K562 (cell line): ENCODE measurements at regions not wholly inside any gene's neighbourhood (a gene's known extent, or its start where the extent isn't known, plus 50 kb on each side); places are given as distances from the start of the nearest gene placed in this dataset.

Source experiments
- ATAC-seq: fragments of 200-7000 bp; cut with Tn5 transposase; 3 replicates; pipeline ENCODE4 v1.9.1; 2020; ENCODE audit warnings: moderate library complexity
- BruUV-seq: library from RNA; stranded (reverse); fragments of 400-500 nt; replicated peaks from 2 replicates; lab custom pipeline; 2021; lab: Mats Ljungman, UMichigan
- CTCF ChIA-PET: fragments of 300-600 bp; formaldehyde crosslinking; extraction: SDS; loops from one replicate; lab custom pipeline; 2021; ENCODE audit warnings: low intra/inter-chr PET ratio; lab: Yijun Ruan, JAX
- POLR2A ChIA-PET: fragments of 300-600, 350-650 bp; sonication (Branson Sonifier 250); formaldehyde crosslinking; extraction: SDS; loops from one replicate; lab custom pipeline; 2021; ENCODE audit warnings: antibody characterized with exemption, inconsistent platforms; lab: Yijun Ruan, JAX
- DNase-seq, 4 experiments: peaks; one replicate each; pipeline versions ENCODE4 v3.0.0 to v3.0.0-alpha.2; 2011 to 2018; ENCODE audit warnings: low spot score in 3 of 4, mixed read lengths in 3 of 4; ENCODE audit errors: extremely low read depth in 1 of 4
- FAIRE-seq: peaks from 2 replicates; lab custom pipeline; 2011; peaks lifted over from hg19 to GRCh38; lab: Jason Lieb, UNC
- H2AFZ ChIP-seq: 2 replicates; pipeline ENCODE4 v1.6.0; 2011; ENCODE audit warnings: low read depth, low read length, control low read depth, inconsistent platforms
- H3K27ac ChIP-seq: fragments of 200-600 bp; 3 replicates; pipeline ENCODE4 v1.8.0; 2011; ENCODE audit warnings: low read depth, mild to moderate bottlenecking, control low read depth, inconsistent platforms, low read length, moderate library complexity, mixed read lengths; ENCODE audit errors: extremely low read depth
- H3K27me3 ChIP-seq, 2 experiments: fragments of 300-600 bp in 1 of 2; 2 replicates in 1 of 2; 3 replicates in 1 of 2; pipeline versions ENCODE4 v1.6.0 to v1.8.0; 2011; ENCODE audit warnings: inconsistent platforms in 2 of 2, low read length in 2 of 2, mild to moderate bottlenecking in 1 of 2, mixed read lengths in 1 of 2, moderate library complexity in 1 of 2; ENCODE audit not compliant: control insufficient read depth in 2 of 2, insufficient read depth in 2 of 2
- H3K36me3 ChIP-seq: fragments of 300-600 bp; 3 replicates; pipeline ENCODE4 v1.8.0; 2011; ENCODE audit warnings: mild to moderate bottlenecking, low read length, inconsistent platforms; ENCODE audit not compliant: control insufficient read depth, insufficient read depth
- H3K4me1 ChIP-seq, 2 experiments: fragments of 200-600 bp in 1 of 2; replicated peaks in 1 of 2; 2 replicates in 1 of 2; 3 replicates in 1 of 2; pipeline versions ENCODE4 v1.5.1 to v1.8.0; 2011; ENCODE audit warnings: inconsistent platforms in 2 of 2, low read length in 2 of 2, mild to moderate bottlenecking in 1 of 2, mixed read lengths in 1 of 2, moderate library complexity in 1 of 2; ENCODE audit not compliant: control insufficient read depth in 2 of 2, insufficient read depth in 2 of 2
- H3K4me2 ChIP-seq: 2 replicates; pipeline ENCODE4 v1.6.1; 2011; ENCODE audit warnings: low read length, control low read depth, inconsistent platforms, mixed read lengths; ENCODE audit not compliant: insufficient read depth
- H3K4me3 ChIP-seq: fragments of 200-600 bp; sonication (generic), shearing (Covaris generic); 2 replicates; pipeline ENCODE4 v1.5.1; 2016; ENCODE audit warnings: control low read depth, inconsistent platforms
- H3K79me2 ChIP-seq: fragments of 200-600 bp; 3 replicates; pipeline ENCODE4 v1.8.0; 2011; ENCODE audit warnings: low read length, inconsistent platforms; ENCODE audit not compliant: control insufficient read depth, insufficient read depth
- H3K9ac ChIP-seq, 2 experiments: 2 replicates each; pipeline versions ENCODE4 v1.6.0 to v1.6.1; 2011; ENCODE audit warnings: low read depth in 2 of 2, low read length in 2 of 2, control low read depth in 1 of 2, inconsistent platforms in 1 of 2, mild to moderate bottlenecking in 1 of 2, mixed read lengths in 1 of 2; ENCODE audit not compliant: insufficient read depth in 1 of 2
- H3K9me1 ChIP-seq: one replicate; pipeline ENCODE4 v1.6.0; 2011; ENCODE audit warnings: inconsistent platforms, mild to moderate bottlenecking, low read length, moderate library complexity; ENCODE audit not compliant: control insufficient read depth, insufficient read depth
- H3K9me3 ChIP-seq: replicated peaks from 2 replicates; pipeline ENCODE4 v1.5.1; 2011; ENCODE audit warnings: low read depth, low read length, inconsistent platforms; ENCODE audit not compliant: control insufficient read depth, insufficient read depth
- H4K20me1 ChIP-seq: replicated peaks from 2 replicates; pipeline ENCODE4 v1.6.1; 2011; ENCODE audit warnings: low read length, inconsistent platforms, mixed read lengths; ENCODE audit not compliant: control insufficient read depth, insufficient read depth
- HOXB6 ChIP-seq: fragments of 250-450 bp; sonication (Bioruptor Pico); IDR thresholded peaks from 2 replicates; pipeline ENCODE4 v1.5.1; 2022; ENCODE audit warnings: mild to moderate bottlenecking, borderline replicate concordance
- MAZ ChIP-seq, 2 experiments: fragments of 450-650 bp in 1 of 2; sonication (generic) in 1 of 2; formaldehyde crosslinking; IDR thresholded peaks in 1 of 2; conservative IDR thresholded peaks in 1 of 2; 2 replicates each; pipeline versions ENCODE4 v1.4.0 to v1.5.0; 2020; ENCODE audit warnings: mild to moderate bottlenecking in 1 of 2, missing genetic modification reagents in 1 of 2
- PHF8 ChIP-seq: fragments of 200-600 bp; sonication (generic); IDR thresholded peaks from 2 replicates; pipeline ENCODE4 v1.6.1; 2012; ENCODE audit warnings: mixed run types, mild to moderate bottlenecking, inconsistent platforms, low read length, moderate library complexity, borderline replicate concordance
- SAFB2 ChIP-seq: fragments of 200-400 bp; formaldehyde crosslinking; IDR thresholded peaks from 2 replicates; pipeline ENCODE4 v1.6.1; 2018; ENCODE audit warnings: borderline replicate concordance, low read length, low read depth, moderate library complexity; ENCODE audit not compliant: severe bottlenecking
- ZNF408 ChIP-seq: fragments of 250-450 bp; sonication (Bioruptor Pico); IDR thresholded peaks from 2 replicates; pipeline ENCODE4 v1.4.0; 2020; ENCODE audit warnings: low read depth, mild to moderate bottlenecking, moderate library complexity
- WGBS: fragments of 100-300 bp; shearing (Covaris generic); methylation state at CpG from one replicate; pipeline ENCODE4 v1.1.6; 2016; ENCODE audit warnings: low coverage, mixed read lengths; ENCODE audit not compliant: insufficient coverage; ENCODE audit errors: missing lambda C conversion rate; 5-methylcytosine and 5-hydroxymethylcytosine counted together
- in situ Hi-C: fragments of 300-500 bp; cut with MboI; formaldehyde crosslinking; loops from 4 replicates; pipeline ENCODE4 v1.15.0; 2018; ENCODE audit warnings: inconsistent platforms, mixed read lengths
- intact Hi-C: fragments of 100-400 bp; cut with micrococcal nuclease; formaldehyde crosslinking; loops from 2 replicates; pipeline ENCODE4 v1.14.2; 2022
- TF ChIP-seq, protein P1 (sequence below): fragments of 450-650 bp; IDR thresholded peaks from 2 replicates; pipeline ENCODE4 v1.6.1; 2017; ENCODE audit warnings: antibody characterized with exemption
- TF ChIP-seq, protein P2 (sequence below): fragments of 250-450 bp; sonication (Bioruptor Pico); IDR thresholded peaks from 2 replicates; pipeline ENCODE4 v1.9.0; 2021; ENCODE audit warnings: mild to moderate bottlenecking

DNA sequence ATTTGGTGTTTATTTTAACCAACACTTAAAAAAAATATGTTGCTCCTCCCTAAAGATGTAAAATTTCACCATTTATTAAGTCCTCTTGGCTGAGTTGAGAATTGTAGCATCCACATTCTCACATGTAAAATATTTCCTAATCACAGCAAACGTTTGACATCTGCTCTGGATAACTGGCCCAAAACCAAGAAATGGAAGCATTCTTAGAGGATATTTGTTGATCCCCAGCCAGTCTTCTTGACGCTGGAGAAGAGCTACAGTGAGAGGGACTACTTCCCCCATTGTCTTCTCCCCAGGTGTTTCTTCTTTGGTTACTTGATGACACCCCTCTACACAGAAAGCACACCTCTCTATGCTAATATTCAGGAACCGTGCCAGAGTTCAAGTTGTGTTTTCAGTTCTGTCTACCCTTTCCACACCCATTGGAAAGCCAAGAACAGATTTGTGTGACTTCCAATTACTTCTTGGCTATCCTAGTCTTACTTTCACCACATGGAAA is 454.5 kb upstream of the JAG1 start:
- DNase-seq, result no peak
- BruUV-seq, result no TSS peak
- Histone ChIP-seq H3K27me3 (no peaks in the 10 kb centered on the region), H3K9me3 (no peaks in the 10 kb centered on the region), H2AFZ (no peak overlapping the region), H3K27ac (no peak overlapping the region), H4K20me1 (no peaks in the 10 kb centered on the region), H3K4me3 (no peak overlapping the region), H3K79me2 (no peaks in the 10 kb centered on the region), H3K4me2 (no peak overlapping the region), H3K9me1 (no peaks in the 10 kb centered on the region), H3K4me1 (no peaks in the 10 kb centered on the region), H3K36me3 (no peaks in the 10 kb centered on the region), H3K9ac (no peak overlapping the region)
- ATAC-seq, result no peak
- 7% methylated on average over 3 of the region's 3 CpGs for WGBS
- TF ChIP-seq HOXB6 (CRISPR knock-in tag), result no peak
- no peak for TF ChIP-seq ZNF408 (CRISPR knock-in tag)
- TF ChIP-seq SAFB2, result no peak
- TF ChIP-seq, protein P1, sequence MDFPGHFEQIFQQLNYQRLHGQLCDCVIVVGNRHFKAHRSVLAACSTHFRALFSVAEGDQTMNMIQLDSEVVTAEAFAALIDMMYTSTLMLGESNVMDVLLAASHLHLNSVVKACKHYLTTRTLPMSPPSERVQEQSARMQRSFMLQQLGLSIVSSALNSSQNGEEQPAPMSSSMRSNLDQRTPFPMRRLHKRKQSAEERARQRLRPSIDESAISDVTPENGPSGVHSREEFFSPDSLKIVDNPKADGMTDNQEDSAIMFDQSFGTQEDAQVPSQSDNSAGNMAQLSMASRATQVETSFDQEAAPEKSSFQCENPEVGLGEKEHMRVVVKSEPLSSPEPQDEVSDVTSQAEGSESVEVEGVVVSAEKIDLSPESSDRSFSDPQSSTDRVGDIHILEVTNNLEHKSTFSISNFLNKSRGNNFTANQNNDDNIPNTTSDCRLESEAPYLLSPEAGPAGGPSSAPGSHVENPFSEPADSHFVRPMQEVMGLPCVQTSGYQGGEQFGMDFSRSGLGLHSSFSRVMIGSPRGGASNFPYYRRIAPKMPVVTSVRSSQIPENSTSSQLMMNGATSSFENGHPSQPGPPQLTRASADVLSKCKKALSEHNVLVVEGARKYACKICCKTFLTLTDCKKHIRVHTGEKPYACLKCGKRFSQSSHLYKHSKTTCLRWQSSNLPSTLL, result no peak
- TF ChIP-seq PHF8, result no peak
- TF ChIP-seq MAZ (CRISPR knock-in tag; conservative IDR thresholded peaks at IDR 0.05 in 1 of 2, IDR thresholded peaks at IDR 0.05 in 1 of 2), result no peak
- TF ChIP-seq, protein P2, sequence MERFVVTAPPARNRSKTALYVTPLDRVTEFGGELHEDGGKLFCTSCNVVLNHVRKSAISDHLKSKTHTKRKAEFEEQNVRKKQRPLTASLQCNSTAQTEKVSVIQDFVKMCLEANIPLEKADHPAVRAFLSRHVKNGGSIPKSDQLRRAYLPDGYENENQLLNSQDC (CRISPR knock-in tag), result no peak
- ChIA-PET POLR2A (no interaction called here), CTCF (no interaction called here)
- in situ Hi-C loops (no loop called here), intact Hi-C loops (no loop called here)
- FAIRE-seq, result no peak
